Pancreas (tissue), 10 donors: ENCODE measurements at regions not wholly inside any gene's neighbourhood (a gene's known extent, or its start where the extent isn't known, plus 50 kb on each side); places are given as distances from the start of the nearest gene placed in this dataset.
"Not testable (repeated sequence)": the region's sequence is repeated elsewhere in the genome, so short reads cannot be mapped to it uniquely, and the experiment has no call there.

Experiments
- ATAC-seq, 4 donors: fragments of 200-7000 bp; cut with Tn5 transposase; one replicate each; pipeline versions ENCODE4 v1.8.0 to v1.9.1; 2020; ENCODE audit warnings: mild to moderate bottlenecking in 4 of 4, moderate library complexity in 4 of 4
- DNase-seq, 6 donors: peaks; one replicate each; pipeline ENCODE4 v3.0.0-alpha.2; 2020
- FAIRE-seq: peaks from 2 replicates; lab custom pipeline; 2012; peaks lifted over from hg19 to GRCh38; lab: Jason Lieb, UNC
- H3K27ac ChIP-seq, 4 donors: fragments of 200-600 bp; sonication (generic); 1 replicate in 3 of 4; 2 replicates in 1 of 4; pipeline versions ENCODE4 v1.5.0 to v1.8.0; 2020
- H3K27me3 ChIP-seq, 4 donors: fragments of 200-600 bp; one replicate each; pipeline ENCODE4 v1.8.0; 2021
- H3K36me3 ChIP-seq, 3 donors: fragments of 200-600 bp; sonication (generic) in 1 of 3; one replicate each; pipeline versions ENCODE4 v1.5.0 to v1.8.0; 2020 to 2021
- H3K4me1 ChIP-seq, 3 donors: fragments of 200-600 bp; one replicate each; pipeline ENCODE4 v1.8.0; 2021
- H3K4me3 ChIP-seq, 4 donors: fragments of 200-600 bp; sonication (generic) in 2 of 4; one replicate each; pipeline versions ENCODE4 v1.5.0 to v1.8.0; 2020 to 2021
- H3K9me3 ChIP-seq, 4 donors: fragments of 200-600 bp; one replicate each; pipeline ENCODE4 v1.8.0; 2021
- CTCF ChIP-seq, 4 donors: fragments of 200-600 bp; sonication (generic) in 3 of 4; IDR thresholded peaks; one replicate each; pipeline versions ENCODE4 v1.5.0 to v1.8.0; 2021; ENCODE audit warnings: antibody characterized with exemption in 4 of 4
- WGBS, 2 donors: extraction: QIAGEN DNeasy Blood & Tissue Kit; methylation state at CpG; one replicate each; pipeline ENCODE4 v1.1.7; 2013; 5-methylcytosine and 5-hydroxymethylcytosine counted together
- intact Hi-C, 3 donors: fragments of 100-400 bp; cut with DNase I; formaldehyde crosslinking; loops; one replicate each; pipeline versions ENCODE4 v1.11.1 to v1.14.2; 2022
- donor health status: healthy with polysubstance abuse.
- donor health status: DM: no; HTN: no; CAD: no; lungs with moderate emphysema.
- donor health status: DM: no; HTN: no; CAD: no.
- donor health status: control.
- donor health status: control.
- donor health status: Bipolar disorder and iron deficiency.
- donor health status: DM: yes; HTN: yes; CAD: no.
- donor health status: DM: no; HTN: no; CAD: no.
- donor health status: DM: no; HTN: no; CAD: no.
- donor health status: DM: yes; HTN: yes; CAD: no.

- intact Hi-C loops = no loop called here
- no peak overlapping the region for H3K27ac ChIP-seq
- no peaks in the 10 kb centered on the region for H3K27me3 ChIP-seq
- H3K4me1 ChIP-seq = no peaks in the 10 kb centered on the region
- FAIRE-seq (peak; percentile 59), ATAC-seq (no peak), DNase-seq (no peak)
- TF ChIP-seq CTCF (IDR thresholded peaks at IDR 0.05) = no peak
- H3K9me3 ChIP-seq = no peaks in the 10 kb centered on the region
- H3K36me3 ChIP-seq = no peaks in the 10 kb centered on the region
- H3K4me3 ChIP-seq = no peak overlapping the region
Observed at GRCh38 chr4:104286867-104287266, 207.8 kb downstream of the CXXC4 start.

- intact Hi-C loops = no loop called here
Observed at GRCh38 chr4:104283303-104283702, 211.4 kb downstream of the CXXC4 start.

GRCh38 chr4:104279744-104280143 lies 214.9 kb downstream of the CXXC4 start:
- no peak overlapping the region for H3K27ac ChIP-seq
- FAIRE-seq = no peak
- no peak for ATAC-seq

More at GRCh38 chr4:104283303-104283702, 211.4 kb downstream of the CXXC4 start:
- no peak overlapping the region for H3K4me3 ChIP-seq
- no peaks in the 10 kb centered on the region for H3K36me3 ChIP-seq
- FAIRE-seq (no peak), DNase-seq (no peak), ATAC-seq (no peak)
- H3K9me3 ChIP-seq = no peaks in the 10 kb centered on the region
- no peak for TF ChIP-seq CTCF (IDR thresholded peaks at IDR 0.05)
- H3K27ac ChIP-seq = no peak overlapping the region
- H3K4me1 ChIP-seq = no peaks in the 10 kb centered on the region
- no peaks in the 10 kb centered on the region for H3K27me3 ChIP-seq

GRCh38 chr4:104272966-104273365 lies 221.7 kb downstream of the CXXC4 start:
- H3K4me3 ChIP-seq = no peak overlapping the region
- no peaks in the 10 kb centered on the region for H3K9me3 ChIP-seq
- no peak for TF ChIP-seq CTCF (IDR thresholded peaks at IDR 0.05)
- no peaks in the 10 kb centered on the region for H3K27me3 ChIP-seq
- no peaks in the 10 kb centered on the region for H3K36me3 ChIP-seq
- no peaks in the 10 kb centered on the region for H3K4me1 ChIP-seq
- no peak overlapping the region for H3K27ac ChIP-seq
- intact Hi-C loops = no loop called here
- ATAC-seq = no peak
- 53 to 62% methylated on average over 2 of the region's 2 CpGs for WGBS, 2 donors
- no peak for DNase-seq
- no peak for FAIRE-seq

More at GRCh38 chr4:104279744-104280143, 214.9 kb downstream of the CXXC4 start:
- H3K4me3 ChIP-seq = no peak overlapping the region
- 56 to 69% methylated on average over 5 of the region's 5 CpGs for WGBS, 2 donors
- H3K9me3 ChIP-seq = no peaks in the 10 kb centered on the region
- H3K27me3 ChIP-seq = no peaks in the 10 kb centered on the region
- intact Hi-C loops = no loop called here
- no peak for DNase-seq
- H3K36me3 ChIP-seq = no peaks in the 10 kb centered on the region
- TF ChIP-seq CTCF (IDR thresholded peaks at IDR 0.05) = no peak
- no peaks in the 10 kb centered on the region for H3K4me1 ChIP-seq

- H3K27ac ChIP-seq, H3K27me3 ChIP-seq, H3K4me1 ChIP-seq, H3K36me3 ChIP-seq, H3K4me3 ChIP-seq, H3K9me3 ChIP-seq, FAIRE-seq, ATAC-seq, DNase-seq, intact Hi-C loops: not testable (repeated sequence)
- WGBS, 2 donors = 91 to 92% methylated on average over 5 of the region's 5 CpGs
Observed at GRCh38 chr4:104269603-104270002, 225.1 kb downstream of the CXXC4 start.

GRCh38 chr4:104263100-104263499 lies 231.6 kb downstream of the CXXC4 start:
- 70 to 86% methylated on average over 3 of the region's 3 CpGs for whole genome bisulfite sequencing, 2 donors

More at GRCh38 chr4:104263100-104263499, 231.6 kb downstream of the CXXC4 start:
- intact Hi-C loops = no loop called here
- Histone ChIP-seq H3K4me1 (no peaks in the 10 kb centered on the region), H3K4me3 (no peak overlapping the region), H3K27me3 (no peaks in the 10 kb centered on the region), H3K36me3 (no peaks in the 10 kb centered on the region), H3K27ac (no peak overlapping the region), H3K9me3 (no peaks in the 10 kb centered on the region)
- TF ChIP-seq CTCF (IDR thresholded peaks at IDR 0.05) = no peak
- FAIRE-seq (no peak), ATAC-seq (no peak), DNase-seq (no peak)
